GM23248 (cell line): ENCODE measurements at regions not wholly inside any gene's neighbourhood (a gene's known extent, or its start where the extent isn't known, plus 50 kb on each side); places are given as distances from the start of the nearest gene placed in this dataset.

Source experiments
- DNase-seq: peaks from one replicate; pipeline ENCODE4 v3.0.0-alpha.2; 2015
- H2AFZ ChIP-seq: fragments of 200-600 bp; sonication (generic); 2 replicates; pipeline ENCODE4 v1.6.1; 2016; ENCODE audit warnings: antibody characterized with exemption
- H3F3A ChIP-seq: fragments of 200-600 bp; sonication (generic); 2 replicates; pipeline ENCODE4 v1.6.1; 2016; ENCODE audit warnings: mild to moderate bottlenecking, antibody characterized with exemption, mixed run types; ENCODE audit not compliant: insufficient read depth
- H3K27ac ChIP-seq: fragments of 200-600 bp; sonication (generic); 2 replicates; pipeline ENCODE4 v1.5.1; 2016; ENCODE audit warnings: mild to moderate bottlenecking
- H3K27me3 ChIP-seq: fragments of 200-600 bp; sonication (generic); replicated peaks from 2 replicates; pipeline ENCODE4 v1.6.1; 2016; ENCODE audit warnings: mild to moderate bottlenecking; ENCODE audit not compliant: insufficient read depth
- H3K36me3 ChIP-seq: fragments of 200-600 bp; sonication (generic); 2 replicates; pipeline ENCODE4 v1.6.1; 2016; ENCODE audit warnings: low read depth, mild to moderate bottlenecking
- H3K4me1 ChIP-seq: fragments of 200-600 bp; sonication (generic); 2 replicates; pipeline ENCODE4 v1.6.1; 2016; ENCODE audit warnings: mild to moderate bottlenecking; ENCODE audit not compliant: insufficient read depth
- H3K4me2 ChIP-seq: fragments of 200-600 bp; sonication (generic); one replicate; pipeline ENCODE4 v1.6.1; 2016; ENCODE audit warnings: mild to moderate bottlenecking; ENCODE audit not compliant: unreplicated experiment
- H3K4me3 ChIP-seq: fragments of 200-600 bp; sonication (generic); 2 replicates; pipeline ENCODE4 v1.5.1; 2016; ENCODE audit warnings: mild to moderate bottlenecking
- H3K79me2 ChIP-seq: fragments of 200-600 bp; sonication (generic); 2 replicates; pipeline ENCODE4 v1.6.1; 2016; ENCODE audit warnings: mild to moderate bottlenecking; ENCODE audit not compliant: insufficient read depth
- H3K9ac ChIP-seq: fragments of 200-600 bp; sonication (generic); 2 replicates; pipeline ENCODE4 v1.6.1; 2016; ENCODE audit warnings: mild to moderate bottlenecking
- H3K9me2 ChIP-seq: fragments of 200-600 bp; sonication (generic); 2 replicates; pipeline ENCODE4 v1.6.1; 2016; ENCODE audit warnings: mixed run types, mild to moderate bottlenecking, moderate library complexity; ENCODE audit not compliant: insufficient read depth
- H3K9me3 ChIP-seq: fragments of 200-600 bp; sonication (generic); one replicate; pipeline ENCODE4 v1.6.1; 2017; ENCODE audit warnings: low read depth
- H4K20me1 ChIP-seq: fragments of 200-600 bp; sonication (generic); 2 replicates; pipeline ENCODE4 v1.6.0; 2016; ENCODE audit not compliant: insufficient read depth
- EZH2 ChIP-seq: fragments of 200-600 bp; sonication (generic); IDR thresholded peaks from 2 replicates; pipeline ENCODE4 v1.6.1; 2018; ENCODE audit warnings: antibody characterized with exemption, mild to moderate bottlenecking; ENCODE audit not compliant: insufficient read depth, poor library complexity, severe bottlenecking
- EZH2phosphoT487 ChIP-seq: fragments of 200-600 bp; sonication (generic); IDR thresholded peaks from 2 replicates; pipeline ENCODE4 v1.6.1; 2018; ENCODE audit warnings: antibody characterized with exemption, moderate library complexity, mild to moderate bottlenecking, low read depth; ENCODE audit not compliant: insufficient read depth
- WGBS, 2 experiments: methylation state at CpG; one replicate each; pipeline ENCODE4 v1.1.6; 2015 to 2017; ENCODE audit warnings: low lambda C conversion rate in 2 of 2, low coverage in 1 of 2; ENCODE audit errors: missing lambda C conversion rate in 2 of 2; 5-methylcytosine and 5-hydroxymethylcytosine counted together
- in situ Hi-C: fragments of 300-500 bp; cut with MboI; formaldehyde crosslinking; loops from 2 replicates; pipeline ENCODE4 v1.15.0; 2020

DNA sequence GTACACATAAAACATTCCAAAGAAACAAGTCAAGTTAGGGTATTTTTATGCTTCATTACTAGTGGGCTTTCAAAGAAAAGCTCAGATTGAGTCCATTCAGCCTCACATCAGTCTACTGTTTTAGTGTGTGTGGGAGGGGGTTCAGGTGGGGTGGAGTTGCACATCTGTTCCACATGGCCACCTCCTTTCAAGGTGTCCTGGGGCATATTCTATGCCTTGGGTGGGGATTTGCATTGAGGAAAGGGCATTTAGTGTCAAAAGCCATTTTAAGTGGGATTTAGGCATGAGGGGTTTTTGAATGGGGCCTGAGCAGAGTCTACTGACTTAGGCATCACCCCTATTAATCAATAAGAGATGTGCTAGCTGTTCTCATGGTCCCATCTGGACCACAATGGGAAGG, 983.1 kb downstream of the TLE4 start:
- no peaks in the 10 kb centered on the region for H4K20me1 ChIP-seq
- H3K9me3 ChIP-seq = no peaks in the 10 kb centered on the region
- no peaks in the 10 kb centered on the region for H3K79me2 ChIP-seq
- H3K27ac ChIP-seq = no peak overlapping the region
- no peak overlapping the region for H2AFZ ChIP-seq
- no peaks in the 10 kb centered on the region for H3F3A ChIP-seq
- H3K4me3 ChIP-seq = no peak overlapping the region
- TF ChIP-seq EZH2 = no peak
- no peak for TF ChIP-seq EZH2phosphoT487
- in situ Hi-C loops = no loop called here
- no peaks in the 10 kb centered on the region for H3K4me1 ChIP-seq
- no peak for DNase-seq
- H3K9ac ChIP-seq = no peak overlapping the region
- no peaks in the 10 kb centered on the region for H3K27me3 ChIP-seq
- H3K9me2 ChIP-seq = no peaks in the 10 kb centered on the region
- H3K36me3 ChIP-seq = no peaks in the 10 kb centered on the region
- H3K4me2 ChIP-seq = no peak overlapping the region

DNA sequence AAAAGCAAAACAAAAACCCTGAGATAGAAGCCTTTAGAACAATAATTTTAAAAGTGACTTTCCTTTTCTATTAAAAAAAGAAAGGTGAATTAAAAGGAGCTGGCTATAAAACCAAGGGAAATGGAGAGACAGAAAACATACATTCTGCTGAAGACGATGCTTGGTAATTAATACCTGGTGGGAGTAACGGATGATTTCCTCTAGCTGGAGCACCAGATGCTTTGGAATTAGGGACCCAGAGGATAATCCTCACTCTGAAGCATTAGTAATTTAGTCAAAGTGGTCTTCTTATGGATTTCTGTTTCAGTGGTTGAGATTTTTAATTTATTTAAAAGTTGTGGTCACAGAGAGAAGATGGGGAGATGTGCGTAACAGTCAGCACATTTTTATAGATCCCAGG, 982.5 kb downstream of the TLE4 start:
- in situ Hi-C loops = no loop called here
- WGBS, 2 experiments = 62 to 69% methylated on average over 3 of the region's 3 CpGs
- no peaks in the 10 kb centered on the region for H3K9me3 ChIP-seq
- no peak overlapping the region for H3K4me2 ChIP-seq
- H3K9ac ChIP-seq = no peak overlapping the region
- no peaks in the 10 kb centered on the region for H4K20me1 ChIP-seq
- no peaks in the 10 kb centered on the region for H3K9me2 ChIP-seq
- no peaks in the 10 kb centered on the region for H3K27me3 ChIP-seq
- H3F3A ChIP-seq = no peaks in the 10 kb centered on the region
- H3K4me3 ChIP-seq = no peak overlapping the region
- no peak overlapping the region for H2AFZ ChIP-seq
- H3K4me1 ChIP-seq = no peaks in the 10 kb centered on the region
- H3K79me2 ChIP-seq = no peaks in the 10 kb centered on the region
- no peaks in the 10 kb centered on the region for H3K36me3 ChIP-seq
- DNase-seq = no peak
- TF ChIP-seq EZH2phosphoT487 (no peak), EZH2 (no peak)
- no peak overlapping the region for H3K27ac ChIP-seq

DNA sequence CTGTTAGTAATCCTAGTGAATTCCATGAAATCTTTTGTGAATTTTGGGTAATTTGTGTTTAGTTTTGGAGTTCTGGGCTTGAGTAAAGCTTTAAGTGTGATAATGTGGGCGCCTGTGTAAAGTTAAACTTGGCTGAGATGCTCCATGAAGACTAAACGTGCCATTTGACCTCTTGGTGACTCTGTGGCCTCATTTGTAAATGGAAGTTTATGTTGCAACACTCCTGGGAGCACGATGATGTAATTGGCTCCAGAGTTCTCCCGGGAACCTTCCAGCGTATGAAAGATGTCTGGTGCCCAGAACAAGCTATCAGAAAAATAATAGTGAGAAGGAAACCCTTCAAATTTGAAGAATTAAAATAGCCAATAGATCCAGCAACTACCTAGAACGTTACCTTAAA, 981.2 kb downstream of the TLE4 start:
- in situ Hi-C loops = no loop called here

GRCh38 chr9:80550181-80550580, 978.4 kb downstream of the TLE4 start:
- in situ Hi-C loops = no loop called here
- DNase-seq = no peak
- no peak overlapping the region for H3K27ac ChIP-seq

More for the DNA sequence above, 981.2 kb downstream of the TLE4 start:
- 5 to 6% methylated on average over 6 of the region's 6 CpGs for WGBS, 2 experiments
- no peak for TF ChIP-seq EZH2phosphoT487
- TF ChIP-seq EZH2 = no peak
- Histone ChIP-seq H3K4me3 (no peak overlapping the region), H3K4me1 (no peaks in the 10 kb centered on the region), H3K9ac (no peak overlapping the region), H3K36me3 (no peaks in the 10 kb centered on the region), H3K27ac (no peak overlapping the region), H4K20me1 (no peaks in the 10 kb centered on the region), H3F3A (no peaks in the 10 kb centered on the region), H3K9me2 (no peaks in the 10 kb centered on the region), H3K9me3 (no peaks in the 10 kb centered on the region), H3K27me3 (no peaks in the 10 kb centered on the region), H3K79me2 (no peaks in the 10 kb centered on the region), H3K4me2 (no peak overlapping the region), H2AFZ (no peak overlapping the region)
- peak; percentile 15 for DNase-seq

DNA sequence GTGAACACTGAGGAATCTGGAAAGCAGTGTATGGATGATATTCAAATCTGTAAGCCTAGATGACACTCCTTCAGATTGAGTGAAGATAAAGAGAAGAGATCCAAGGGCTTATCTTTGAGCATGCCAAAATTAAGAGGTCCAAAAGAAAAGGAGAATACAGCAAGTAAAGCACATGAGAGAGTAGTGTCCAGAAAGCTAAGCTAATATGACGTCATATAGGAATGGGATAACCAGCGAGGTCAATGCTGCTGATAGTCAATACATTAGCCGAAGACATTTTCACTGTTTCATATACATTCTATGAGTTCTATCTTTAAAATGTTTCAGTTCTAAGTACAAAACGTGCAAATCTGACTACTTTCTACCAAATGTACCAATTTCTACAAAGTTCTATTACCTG, 975.8 kb downstream of the TLE4 start:
- no peak overlapping the region for H3K9ac ChIP-seq
- H3K36me3 ChIP-seq = no peaks in the 10 kb centered on the region
- no peaks in the 10 kb centered on the region for H3K9me2 ChIP-seq
- whole genome bisulfite sequencing, 2 experiments = 48% methylated on average over 4 of the region's 4 CpGs
- no peaks in the 10 kb centered on the region for H3K9me3 ChIP-seq
- no peaks in the 10 kb centered on the region for H3F3A ChIP-seq
- no peaks in the 10 kb centered on the region for H3K4me1 ChIP-seq
- H3K4me2 ChIP-seq = no peak overlapping the region
- in situ Hi-C loops = no loop called here
- H3K27me3 ChIP-seq = no peaks in the 10 kb centered on the region
- H3K79me2 ChIP-seq = no peaks in the 10 kb centered on the region
- no peaks in the 10 kb centered on the region for H4K20me1 ChIP-seq
- TF ChIP-seq EZH2 = no peak
- no peak overlapping the region for H3K4me3 ChIP-seq
- H3K27ac ChIP-seq = no peak overlapping the region
- DNase-seq = no peak
- no peak overlapping the region for H2AFZ ChIP-seq

More at GRCh38 chr9:80550181-80550580, 978.4 kb downstream of the TLE4 start:
- Histone ChIP-seq H3K36me3 (no peaks in the 10 kb centered on the region), H3K4me2 (no peak overlapping the region), H4K20me1 (no peaks in the 10 kb centered on the region), H3K9ac (no peak overlapping the region), H3K4me1 (no peaks in the 10 kb centered on the region), H3K4me3 (no peak overlapping the region), H2AFZ (no peak overlapping the region), H3K9me3 (no peaks in the 10 kb centered on the region), H3F3A (no peaks in the 10 kb centered on the region), H3K27me3 (no peaks in the 10 kb centered on the region), H3K79me2 (no peaks in the 10 kb centered on the region), H3K9me2 (no peaks in the 10 kb centered on the region)
- TF ChIP-seq EZH2 = no peak
- no peak for TF ChIP-seq EZH2phosphoT487
